ENCODE measurements at regions not wholly inside any gene's neighbourhood (a gene's known extent, or its start where the extent isn't known, plus 50 kb on each side); places are given as distances from the start of the nearest gene placed in this dataset.

GRCh38 chr13:107870400-107870799 is 344.9 kb downstream of the LIG4 start:
- H3K4me1 Mint-ChIP-seq: peaks cover 12% of the 10 kb centered on the region
- H3K27me3 Mint-ChIP-seq (ENCODE audit: low read depth): peaks cover 55% of the 10 kb centered on the region
- no peaks in the 10 kb centered on the region for H3K36me3 Mint-ChIP-seq (ENCODE audit: low read depth)
- no peak for DNase-seq (ENCODE audit: low read depth, low spot score)
- peak overlapping the region; percentile 20 for H3K4me3 Mint-ChIP-seq
- no peak for TF ChIP-seq CTCF (conservative IDR thresholded peaks at IDR 0.05)
- no peak overlapping the region for H3K27ac Mint-ChIP-seq (ENCODE audit: unreplicated experiment)
- H3K9me3 Mint-ChIP-seq: no peaks in the 10 kb centered on the region

GRCh38 chr13:107867701-107868661 is 347.4 kb downstream of the LIG4 start:
- peak overlapping the region; percentile 59 for H3K27ac Mint-ChIP-seq (ENCODE audit: unreplicated experiment)
- no peaks in the 10 kb centered on the region for H3K36me3 Mint-ChIP-seq (ENCODE audit: low read depth)
- DNase-seq (ENCODE audit: low read depth, low spot score): peak; percentile 59
- peak overlapping the region; percentile 79 for H3K4me3 Mint-ChIP-seq
- H3K4me1 Mint-ChIP-seq: peaks cover 21% of the 10 kb centered on the region
- no peaks in the 10 kb centered on the region for H3K9me3 Mint-ChIP-seq
- TF ChIP-seq CTCF (conservative IDR thresholded peaks at IDR 0.05): peak; percentile 67
- peaks cover 71% of the 10 kb centered on the region for H3K27me3 Mint-ChIP-seq (ENCODE audit: low read depth)

- DNase-seq (ENCODE audit: low read depth, low spot score): peak; percentile 32
- Mint-ChIP-seq H3K27ac (ENCODE audit: unreplicated experiment) (no peak overlapping the region), H3K36me3 (ENCODE audit: low read depth) (no peaks in the 10 kb centered on the region), H3K4me3 (peak overlapping the region; percentile 72), H3K4me1 (peaks cover 21% of the 10 kb centered on the region), H3K9me3 (no peaks in the 10 kb centered on the region), H3K27me3 (ENCODE audit: low read depth) (peaks cover 69% of the 10 kb centered on the region)
- no peak for TF ChIP-seq CTCF (conservative IDR thresholded peaks at IDR 0.05)
Observed at GRCh38 chr13:107866941-107867623, 348.3 kb downstream of the LIG4 start.

GRCh38 chr13:107866032-107866940 is 349.1 kb downstream of the LIG4 start:
- no peak overlapping the region for H3K27ac Mint-ChIP-seq (ENCODE audit: unreplicated experiment)
- no peaks in the 10 kb centered on the region for H3K9me3 Mint-ChIP-seq
- no peak for TF ChIP-seq CTCF (conservative IDR thresholded peaks at IDR 0.05)
- H3K36me3 Mint-ChIP-seq (ENCODE audit: low read depth): no peaks in the 10 kb centered on the region
- peaks cover 63% of the 10 kb centered on the region for H3K27me3 Mint-ChIP-seq (ENCODE audit: low read depth)
- peak; percentile 36 for DNase-seq (ENCODE audit: low read depth, low spot score)
- H3K4me3 Mint-ChIP-seq: peak overlapping the region; percentile 72
- peaks cover 21% of the 10 kb centered on the region for H3K4me1 Mint-ChIP-seq

GRCh38 chr13:107865643-107866031 is 349.7 kb downstream of the LIG4 start:
- Mint-ChIP-seq H3K9me3 (no peaks in the 10 kb centered on the region), H3K4me3 (peak overlapping the region; percentile 72), H3K36me3 (ENCODE audit: low read depth) (no peaks in the 10 kb centered on the region), H3K27me3 (ENCODE audit: low read depth) (peaks cover 58% of the 10 kb centered on the region), H3K27ac (ENCODE audit: unreplicated experiment) (no peak overlapping the region), H3K4me1 (peaks cover 21% of the 10 kb centered on the region)
- TF ChIP-seq CTCF (conservative IDR thresholded peaks at IDR 0.05): no peak
- DNase-seq (ENCODE audit: low read depth, low spot score): no peak

All from neural crest cell (in vitro differentiated cells).